KMS-11 (cell line): ENCODE measurements at regions not wholly inside any gene's neighbourhood (a gene's known extent, or its start where the extent isn't known, plus 50 kb on each side); places are given as distances from the start of the nearest gene placed in this dataset.

Experiments used
- H2AFZ ChIP-seq: fragments of 200-600 bp; sonication (generic); 2 replicates; pipeline ENCODE4 v1.6.1; 2016; ENCODE audit warnings: antibody characterized with exemption, mixed run types, low read depth
- H3K27ac ChIP-seq: fragments of 200-600 bp; sonication (generic); 2 replicates; pipeline ENCODE4 v1.6.1; 2016; ENCODE audit warnings: mild to moderate bottlenecking, mixed run types
- H3K27me3 ChIP-seq: fragments of 200-600 bp; sonication (generic); 2 replicates; pipeline ENCODE4 v1.6.1; 2017; ENCODE audit warnings: mild to moderate bottlenecking, low read depth, mixed run types, moderate library complexity; ENCODE audit not compliant: insufficient read depth
- H3K36me3 ChIP-seq: fragments of 200-600 bp; sonication (generic); 2 replicates; pipeline ENCODE4 v1.6.1; 2017; ENCODE audit warnings: mild to moderate bottlenecking, mixed run types; ENCODE audit not compliant: insufficient read depth
- H3K4me1 ChIP-seq: fragments of 200-600 bp; sonication (generic); 2 replicates; pipeline ENCODE4 v1.6.1; 2016; ENCODE audit warnings: mild to moderate bottlenecking, low read depth, mixed run types; ENCODE audit not compliant: poor library complexity, severe bottlenecking
- H3K4me2 ChIP-seq: fragments of 200-600 bp; sonication (generic); 2 replicates; pipeline ENCODE4 v1.7.0; 2016; ENCODE audit warnings: mild to moderate bottlenecking, mixed run types
- H3K4me3 ChIP-seq: fragments of 200-600 bp; sonication (generic); IDR thresholded peaks from 2 replicates; pipeline ENCODE4 v1.6.1; 2017; ENCODE audit warnings: low read depth, low read length, mixed read lengths; ENCODE audit not compliant: insufficient read depth
- H3K79me2 ChIP-seq: fragments of 200-600 bp; sonication (generic); 2 replicates; pipeline ENCODE4 v1.6.1; 2016; ENCODE audit warnings: low read depth, mixed run types; ENCODE audit not compliant: insufficient read depth
- H3K9ac ChIP-seq: fragments of 200-600 bp; sonication (generic); 2 replicates; pipeline ENCODE4 v1.6.1; 2016; ENCODE audit warnings: mild to moderate bottlenecking, mixed run types
- H4K20me1 ChIP-seq: fragments of 200-600 bp; sonication (generic); 2 replicates; pipeline ENCODE4 v1.6.1; 2016; ENCODE audit warnings: mild to moderate bottlenecking, mixed run types; ENCODE audit not compliant: insufficient read depth
- CTCF ChIP-seq: fragments of 200-600 bp; sonication (generic); conservative IDR thresholded peaks from 2 replicates; pipeline ENCODE4 v1.6.1; 2017; ENCODE audit warnings: low read depth, mild to moderate bottlenecking, antibody characterized with exemption, low read length, moderate library complexity, mixed read lengths

- Histone ChIP-seq H3K79me2 (no peaks in the 10 kb centered on the region), H3K27me3 (no peaks in the 10 kb centered on the region), H2AFZ (no peak overlapping the region), H3K9ac (no peak overlapping the region), H3K4me3 (no peak overlapping the region), H4K20me1 (no peaks in the 10 kb centered on the region), H3K4me1 (no peaks in the 10 kb centered on the region), H3K4me2 (no peak overlapping the region), H3K36me3 (no peaks in the 10 kb centered on the region), H3K27ac (no peak overlapping the region)
- no peak for TF ChIP-seq CTCF
Observed at GRCh38 chr12:126915309-126915708, 1351.7 kb upstream of the TMEM132C start.

- Histone ChIP-seq H3K4me3 (no peak overlapping the region), H3K9ac (no peak overlapping the region), H4K20me1 (no peaks in the 10 kb centered on the region), H3K27ac (no peak overlapping the region), H3K4me2 (no peak overlapping the region), H3K79me2 (no peaks in the 10 kb centered on the region), H3K4me1 (no peaks in the 10 kb centered on the region), H2AFZ (no peak overlapping the region), H3K27me3 (no peaks in the 10 kb centered on the region), H3K36me3 (no peaks in the 10 kb centered on the region)
- TF ChIP-seq CTCF: no peak
Observed at GRCh38 chr12:126926023-126926594, 1340.9 kb upstream of the TMEM132C start.

GRCh38 chr12:126930234-126930633, 1336.7 kb upstream of the TMEM132C start:
- no peak overlapping the region for H2AFZ ChIP-seq

GRCh38 chr12:126932156-126932555, 1334.8 kb upstream of the TMEM132C start:
- TF ChIP-seq CTCF: no peak
- Histone ChIP-seq H3K4me2 (no peak overlapping the region), H3K4me1 (peaks cover 6% of the 10 kb centered on the region), H3K27ac (no peak overlapping the region), H3K4me3 (no peak overlapping the region), H4K20me1 (no peaks in the 10 kb centered on the region), H3K27me3 (no peaks in the 10 kb centered on the region), H3K36me3 (no peaks in the 10 kb centered on the region), H3K79me2 (no peaks in the 10 kb centered on the region), H2AFZ (no peak overlapping the region), H3K9ac (no peak overlapping the region)

More at GRCh38 chr12:126930234-126930633, 1336.7 kb upstream of the TMEM132C start:
- Histone ChIP-seq H3K27me3 (no peaks in the 10 kb centered on the region), H3K79me2 (no peaks in the 10 kb centered on the region), H3K4me3 (no peak overlapping the region), H3K27ac (no peak overlapping the region), H3K9ac (no peak overlapping the region), H3K4me1 (no peaks in the 10 kb centered on the region), H3K36me3 (no peaks in the 10 kb centered on the region), H4K20me1 (no peaks in the 10 kb centered on the region), H3K4me2 (no peak overlapping the region)
- no peak for TF ChIP-seq CTCF
